Liver (tissue), 8 donors: ENCODE measurements at regions not wholly inside any gene's neighbourhood (a gene's known extent, or its start where the extent isn't known, plus 50 kb on each side); places are given as distances from the start of the nearest gene placed in this dataset.

ENCODE experiments used
- DNase-seq: peaks from one replicate; pipeline ENCODE4 v3.0.0-alpha.2; 2017; ENCODE audit warnings: low spot score
- H3K27ac ChIP-seq, 2 donors: one replicate each; pipeline ENCODE4 v1.7.0; 2013; ENCODE audit warnings: inconsistent platforms in 2 of 2, low read length in 2 of 2, control low read depth in 1 of 2, low read depth in 1 of 2, mild to moderate bottlenecking in 1 of 2
- H3K27me3 ChIP-seq, 4 donors: one replicate each; pipeline versions ENCODE4 v1.6.1 to v1.7.0; 2013; ENCODE audit warnings: low read length in 3 of 4, inconsistent platforms in 1 of 4, mild to moderate bottlenecking in 1 of 4, moderate library complexity in 1 of 4; ENCODE audit not compliant: control insufficient read depth in 4 of 4, insufficient read depth in 4 of 4
- H3K36me3 ChIP-seq, 4 donors: one replicate each; pipeline versions ENCODE4 v1.6.1 to v1.7.0; 2013; ENCODE audit warnings: low read length in 3 of 4, mild to moderate bottlenecking in 3 of 4, low read depth in 1 of 4, moderate library complexity in 1 of 4; ENCODE audit not compliant: control insufficient read depth in 4 of 4, insufficient read depth in 3 of 4
- H3K4me1 ChIP-seq, 4 donors: one replicate each; pipeline versions ENCODE4 v1.6.1 to v1.7.0; 2013; ENCODE audit warnings: low read length in 3 of 4, mild to moderate bottlenecking in 3 of 4, moderate library complexity in 1 of 4; ENCODE audit not compliant: control insufficient read depth in 4 of 4, insufficient read depth in 4 of 4
- H3K4me3 ChIP-seq, 3 donors: one replicate each; pipeline versions ENCODE4 v1.6.1 to v1.7.0; 2013; ENCODE audit warnings: low read length in 3 of 3, control low read depth in 1 of 3, low read depth in 1 of 3, mild to moderate bottlenecking in 1 of 3
- H3K9ac ChIP-seq, 2 donors: one replicate each; pipeline ENCODE4 v1.7.0; 2013; ENCODE audit warnings: low read length in 2 of 2, mild to moderate bottlenecking in 2 of 2, moderate library complexity in 2 of 2, control low read depth in 1 of 2, low read depth in 1 of 2
- H3K9me3 ChIP-seq, 4 donors: one replicate each; pipeline versions ENCODE4 v1.6.1 to v1.7.0; 2013; ENCODE audit warnings: low read length in 3 of 4; ENCODE audit not compliant: control insufficient read depth in 4 of 4
- ATF3 ChIP-seq: IDR thresholded peaks from 2 replicates; pipeline ENCODE4 v1.6.1; 2016; ENCODE audit warnings: antibody characterized with exemption
- CTCF ChIP-seq: fragments of 150-350 bp; IDR thresholded peaks from 2 replicates; pipeline ENCODE4 v1.5.1; 2017; ENCODE audit warnings: improper control_type of control experiment, low read depth, low read length; ENCODE audit not compliant: missing input control
- EGR1 ChIP-seq, 2 donors: IDR thresholded peaks; 2 replicates each; pipeline ENCODE4 v1.6.1; 2016 to 2018; ENCODE audit warnings: antibody characterized with exemption in 2 of 2, low read depth in 2 of 2
- FOXA1 ChIP-seq: IDR thresholded peaks from 2 replicates; pipeline ENCODE4 v1.6.1; 2016; ENCODE audit warnings: antibody characterized with exemption
- FOXA2 ChIP-seq: IDR thresholded peaks from 2 replicates; pipeline ENCODE4 v1.6.1; 2016; ENCODE audit warnings: antibody characterized with exemption
- GABPA ChIP-seq, 2 donors: IDR thresholded peaks in 1 of 2; conservative IDR thresholded peaks in 1 of 2; 2 replicates each; pipeline ENCODE4 v1.6.1; 2016; ENCODE audit warnings: antibody characterized with exemption in 2 of 2, mild to moderate bottlenecking in 1 of 2, moderate library complexity in 1 of 2
- HNF4A ChIP-seq, 2 donors: conservative IDR thresholded peaks; 2 replicates each; pipeline ENCODE4 v1.6.1; 2016; ENCODE audit warnings: antibody characterized with exemption in 2 of 2, mild to moderate bottlenecking in 2 of 2
- HNF4G ChIP-seq: IDR thresholded peaks from 2 replicates; pipeline ENCODE4 v1.6.1; 2016; ENCODE audit warnings: antibody characterized with exemption
- JUND ChIP-seq, 2 donors: IDR thresholded peaks; 2 replicates each; pipeline ENCODE4 v1.6.1; 2016; ENCODE audit warnings: antibody characterized with exemption in 2 of 2
- MAX ChIP-seq: IDR thresholded peaks from 2 replicates; pipeline ENCODE4 v1.6.1; 2016; ENCODE audit warnings: antibody characterized with exemption
- NR2F2 ChIP-seq: IDR thresholded peaks from 2 replicates; pipeline ENCODE4 v1.6.1; 2016; ENCODE audit warnings: antibody characterized with exemption
- RAD21 ChIP-seq, 2 donors: IDR thresholded peaks; 2 replicates each; pipeline ENCODE4 v1.6.1; 2016; ENCODE audit warnings: antibody characterized with exemption in 2 of 2, mild to moderate bottlenecking in 2 of 2
- REST ChIP-seq: IDR thresholded peaks from 2 replicates; pipeline ENCODE4 v1.6.1; 2016; ENCODE audit warnings: antibody characterized with exemption, mild to moderate bottlenecking
- RXRA ChIP-seq, 2 donors: IDR thresholded peaks; 2 replicates each; pipeline ENCODE4 v1.6.1; 2017 to 2018; ENCODE audit warnings: antibody characterized with exemption in 2 of 2, mild to moderate bottlenecking in 1 of 2
- SP1 ChIP-seq: IDR thresholded peaks from 2 replicates; pipeline ENCODE4 v1.6.1; 2018; ENCODE audit warnings: antibody characterized with exemption, mild to moderate bottlenecking
- TAF1 ChIP-seq: conservative IDR thresholded peaks from 2 replicates; pipeline ENCODE4 v1.6.1; 2016; ENCODE audit warnings: antibody characterized with exemption, mild to moderate bottlenecking
- YY1 ChIP-seq: IDR thresholded peaks from 2 replicates; pipeline ENCODE4 v1.6.1; 2016; ENCODE audit warnings: antibody characterized with exemption, mild to moderate bottlenecking
- ZBTB33 ChIP-seq: IDR thresholded peaks from 2 replicates; pipeline ENCODE4 v1.6.1; 2016; ENCODE audit warnings: antibody characterized with exemption
- WGBS: extraction: QIAGEN DNeasy Blood & Tissue Kit; methylation state at CpG from one replicate; pipeline ENCODE4 v1.1.7; 2013; 5-methylcytosine and 5-hydroxymethylcytosine counted together
- donor health status: healthy.
- donor health status: healthy.
- donor health status: healthy.
- donor health status: healthy.
- donor health status: healthy.

GRCh38 chr20:39137299-39137698, 175.2 kb downstream of the DHX35 start (continued):
- TF ChIP-seq CTCF (no peak), ZBTB33 (no peak), JUND (IDR thresholded peaks at IDR 0.05) (no peak)

GRCh38 chr20:39136798-39137197, 174.7 kb downstream of the DHX35 start:
- WGBS, result 78% methylated on average over 6 of the region's 6 CpGs
- no peak for DNase-seq
- H3K36me3 ChIP-seq, result no peaks in the 10 kb centered on the region

More at GRCh38 chr20:39136798-39137197, 174.7 kb downstream of the DHX35 start:
- Histone ChIP-seq H3K4me3 (no peak overlapping the region), H3K9me3 (no peaks in the 10 kb centered on the region), H3K27ac (no peak overlapping the region), H3K27me3 (peaks cover 0 to 8% (median under 1%) of the 10 kb centered on the region in 4 donors), H3K4me1 (no peaks in the 10 kb centered on the region), H3K9ac (no peak overlapping the region)
- no peak for TF ChIP-seq CTCF
- no peak for TF ChIP-seq FOXA2
- no peak for TF ChIP-seq REST
- TF ChIP-seq YY1, result no peak
- TF ChIP-seq ZBTB33, result no peak
- no peak for TF ChIP-seq HNF4G
- TF ChIP-seq FOXA1, result no peak
- TF ChIP-seq TAF1, result no peak
- no peak for TF ChIP-seq RAD21 (IDR thresholded peaks at IDR 0.05)
- no peak for TF ChIP-seq NR2F2
- no peak for TF ChIP-seq EGR1 (IDR thresholded peaks at IDR 0.05; ENCODE audit: low read depth in 2 of 2)
- no peak for TF ChIP-seq JUND (IDR thresholded peaks at IDR 0.05)
- no peak for TF ChIP-seq HNF4A (conservative IDR thresholded peaks at IDR 0.05)
- TF ChIP-seq SP1, result no peak
- TF ChIP-seq RXRA (IDR thresholded peaks at IDR 0.05), result no peak
- TF ChIP-seq ATF3, result no peak
- no peak for TF ChIP-seq GABPA (IDR thresholded peaks at IDR 0.05 in 1 of 2, conservative IDR thresholded peaks at IDR 0.05 in 1 of 2)
- TF ChIP-seq MAX, result no peak
